GM19025 (cell line): ENCODE measurements at regions not wholly inside any gene's neighbourhood (a gene's known extent, or its start where the extent isn't known, plus 50 kb on each side); places are given as distances from the start of the nearest gene placed in this dataset.

ENCODE experiments used
- ATAC-seq: cut with Tn5 transposase; IDR thresholded peaks from one replicate; pipeline ENCODE4 v1.9.1; 2021; ENCODE audit warnings: mild to moderate bottlenecking, low read depth, moderate library complexity; ENCODE audit not compliant: unreplicated experiment

DNA sequence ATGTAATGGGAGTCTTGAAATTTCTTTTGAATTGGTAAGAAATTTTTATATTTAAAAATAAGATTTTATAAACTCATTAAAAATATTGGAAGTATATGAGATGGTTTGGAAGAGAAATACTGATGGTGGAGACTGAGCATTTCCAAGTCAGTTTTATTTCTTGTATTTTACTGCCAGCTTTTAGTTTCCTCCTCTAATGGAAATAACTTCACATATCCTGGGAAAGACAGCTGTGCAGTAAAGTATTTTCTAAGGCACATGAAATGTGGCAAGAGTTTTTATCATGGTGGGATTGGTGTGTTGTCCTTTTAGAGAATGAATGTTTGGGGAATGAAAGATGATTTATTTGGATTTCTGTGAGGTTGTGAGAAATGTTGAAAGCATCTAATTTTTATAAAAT lies 346.9 kb upstream of the RGS6 start:
- no peak for ATAC-seq

DNA sequence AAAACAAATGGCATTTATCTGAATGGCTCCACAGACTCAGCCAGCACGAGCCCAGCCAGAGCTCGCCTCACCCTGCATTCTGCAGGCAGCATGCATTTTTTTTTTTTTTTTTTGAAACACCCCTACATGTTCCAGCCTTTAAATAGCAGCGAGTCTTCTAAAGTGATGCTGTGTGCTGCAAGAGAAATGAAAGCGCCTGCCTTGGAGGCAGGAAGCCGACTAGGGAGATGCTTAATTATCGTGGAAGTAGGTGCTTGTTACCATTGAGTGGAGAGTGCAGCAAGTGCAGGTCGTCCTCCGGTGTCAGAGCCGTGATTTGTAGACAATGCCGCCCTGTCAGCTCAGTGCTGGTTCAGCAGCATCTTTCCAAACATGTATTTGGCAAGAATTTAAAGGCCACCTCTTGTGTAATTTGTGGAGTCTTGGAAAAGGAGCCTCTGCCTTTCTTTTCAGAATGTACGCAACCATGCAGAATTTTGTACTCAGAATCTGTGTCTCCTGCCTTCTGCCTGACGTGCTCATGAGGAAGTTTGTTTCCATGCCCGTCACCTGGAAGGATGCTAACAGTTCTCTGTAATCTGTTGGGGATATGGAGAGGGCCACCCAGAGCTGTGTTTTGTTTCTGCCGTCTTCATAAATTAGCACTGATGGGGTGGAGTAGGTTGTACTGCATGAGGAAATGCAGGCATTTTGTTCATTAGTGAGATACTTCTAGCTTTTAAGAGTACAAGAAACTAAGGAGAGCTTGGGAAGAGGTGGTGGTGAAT lies 345.9 kb upstream of the RGS6 start:
- no peak for ATAC-seq

DNA sequence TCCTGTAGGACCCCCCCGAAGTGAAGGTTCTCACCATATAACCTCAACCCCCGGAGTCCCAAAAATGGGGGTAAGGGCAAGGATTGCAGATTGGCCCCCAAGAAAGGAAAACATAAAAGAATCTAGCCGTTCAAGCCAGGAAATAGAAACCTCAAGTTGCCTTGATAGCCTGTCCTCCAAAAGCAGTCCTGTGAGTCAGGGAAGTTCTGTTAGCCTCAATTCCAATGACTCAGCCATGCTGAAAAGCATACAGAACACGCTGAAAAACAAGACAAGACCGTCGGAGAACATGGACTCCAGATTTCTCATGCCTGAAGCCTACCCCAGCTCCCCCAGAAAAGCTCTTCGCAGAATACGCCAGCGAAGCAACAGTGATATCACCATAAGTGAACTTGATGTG lies 344.2 kb upstream of the RGS6 start:
- ATAC-seq: no peak

DNA sequence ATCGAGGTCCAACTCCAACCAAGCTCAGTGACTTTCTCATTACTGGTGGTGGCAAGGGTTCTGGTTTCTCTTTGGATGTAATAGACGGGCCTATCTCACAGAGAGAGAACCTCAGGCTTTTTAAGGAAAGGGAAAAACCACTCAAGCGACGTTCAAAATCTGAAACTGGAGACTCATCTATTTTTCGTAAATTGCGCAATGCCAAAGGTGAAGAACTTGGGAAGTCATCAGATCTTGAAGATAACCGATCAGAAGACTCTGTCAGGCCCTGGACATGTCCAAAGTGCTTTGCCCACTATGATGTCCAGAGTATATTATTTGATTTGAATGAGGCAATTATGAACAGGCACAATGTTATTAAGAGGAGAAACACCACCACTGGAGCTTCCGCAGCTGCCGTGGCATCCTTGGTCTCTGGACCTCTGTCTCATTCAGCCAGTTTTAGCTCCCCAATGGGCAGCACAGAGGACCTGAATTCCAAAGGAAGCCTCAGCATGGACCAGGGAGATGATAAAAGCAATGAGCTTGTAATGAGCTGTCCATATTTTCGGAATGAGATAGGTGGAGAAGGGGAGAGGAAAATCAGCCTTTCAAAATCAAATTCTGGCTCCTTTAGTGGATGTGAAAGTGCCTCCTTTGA lies 343.5 kb upstream of the RGS6 start:
- no peak for ATAC-seq

DNA sequence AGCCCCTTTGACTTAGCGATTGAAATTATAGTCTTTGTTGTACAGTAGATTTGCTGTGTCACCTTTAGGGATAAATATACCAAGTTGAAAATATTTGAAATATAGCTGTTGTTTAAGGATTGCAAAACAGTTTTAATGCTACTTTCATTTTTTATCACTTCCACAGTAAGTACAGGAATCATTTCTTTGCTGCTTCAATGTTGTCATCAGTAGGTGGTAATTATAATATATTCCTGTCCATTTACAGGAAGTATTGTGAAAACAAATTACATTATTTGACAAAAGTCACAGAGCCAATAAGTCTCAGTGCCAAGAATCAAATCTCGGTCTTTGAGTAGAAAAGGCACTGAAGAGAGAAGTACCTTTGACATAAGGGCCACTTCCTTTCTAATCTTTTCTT lies 342.6 kb upstream of the RGS6 start:
- no peak for ATAC-seq

DNA sequence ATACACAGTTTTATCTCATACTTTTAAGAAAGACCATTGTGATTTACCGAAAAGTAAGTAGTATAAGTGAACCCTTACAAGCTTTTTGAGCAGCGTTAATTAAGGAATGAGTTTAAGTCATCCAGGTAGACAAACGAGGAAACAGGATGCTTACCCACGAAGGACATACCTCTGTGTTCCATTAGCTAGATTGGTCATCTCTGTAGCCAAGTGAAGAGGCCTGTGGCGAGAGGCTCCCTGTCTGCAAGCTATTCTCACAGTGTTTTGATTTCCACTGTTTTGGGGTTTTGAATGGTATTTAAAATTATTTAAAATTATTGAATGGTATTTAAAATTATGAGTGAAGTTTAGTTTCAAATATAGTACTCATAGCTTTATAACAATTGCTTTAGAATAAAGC lies 342.1 kb upstream of the RGS6 start:
- no peak for ATAC-seq

DNA sequence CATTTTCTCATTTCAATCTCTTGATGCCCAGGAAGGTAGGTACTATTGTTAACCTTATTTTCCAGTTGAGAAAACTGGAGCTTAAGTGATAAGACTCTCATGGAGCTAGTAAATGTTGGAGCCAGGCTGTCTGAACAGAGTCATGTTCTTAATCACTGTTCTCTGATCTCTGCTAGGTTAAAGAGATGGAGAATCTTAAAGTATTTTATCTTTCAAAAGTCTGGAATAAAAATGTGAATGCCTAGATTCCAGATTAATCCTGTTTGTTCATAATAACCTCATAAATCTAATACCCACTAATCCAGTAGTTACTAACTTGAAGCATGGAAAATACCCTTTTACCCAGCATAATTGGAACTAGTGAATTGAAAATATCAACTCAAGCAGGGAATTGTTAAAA lies 341.0 kb upstream of the RGS6 start:
- no peak for ATAC-seq

DNA sequence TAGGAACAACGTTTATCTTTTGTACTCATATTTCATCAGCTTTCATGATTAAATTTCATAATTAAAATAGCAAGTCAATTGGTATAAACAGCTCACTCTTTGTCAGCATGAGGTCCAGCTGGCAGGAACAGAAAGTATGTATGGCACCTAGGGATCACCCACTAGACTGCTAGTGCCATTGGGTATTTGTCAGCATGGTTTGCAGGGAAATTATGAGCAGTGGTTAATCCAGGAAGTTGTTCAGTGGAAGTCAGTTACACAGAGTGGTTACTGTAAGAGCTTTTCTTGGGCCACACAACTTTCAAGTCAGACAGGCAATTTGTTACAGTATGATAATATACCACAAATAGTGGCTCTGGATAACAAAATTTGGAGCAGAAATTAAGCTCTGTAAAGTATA lies 340.3 kb upstream of the RGS6 start:
- no peak for ATAC-seq

DNA sequence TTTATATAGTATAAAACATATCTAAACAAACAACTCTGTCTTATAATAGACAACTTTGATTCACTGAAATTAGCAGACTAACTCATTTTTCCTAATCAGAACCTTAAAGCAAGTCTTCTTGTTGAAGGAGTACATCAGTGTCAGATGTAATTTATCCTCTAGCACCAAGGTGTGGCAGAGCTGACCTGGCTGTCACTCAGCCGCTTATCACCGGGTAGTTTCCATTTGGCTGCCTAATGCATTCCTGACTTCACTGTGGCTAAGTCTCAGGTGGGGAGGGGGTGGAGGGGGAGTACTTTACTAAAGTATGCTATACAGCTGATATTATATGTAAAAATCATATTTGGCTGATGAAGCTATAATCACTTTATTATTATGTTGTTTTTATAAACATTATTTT lies 339.9 kb upstream of the RGS6 start:
- ATAC-seq: no peak

DNA sequence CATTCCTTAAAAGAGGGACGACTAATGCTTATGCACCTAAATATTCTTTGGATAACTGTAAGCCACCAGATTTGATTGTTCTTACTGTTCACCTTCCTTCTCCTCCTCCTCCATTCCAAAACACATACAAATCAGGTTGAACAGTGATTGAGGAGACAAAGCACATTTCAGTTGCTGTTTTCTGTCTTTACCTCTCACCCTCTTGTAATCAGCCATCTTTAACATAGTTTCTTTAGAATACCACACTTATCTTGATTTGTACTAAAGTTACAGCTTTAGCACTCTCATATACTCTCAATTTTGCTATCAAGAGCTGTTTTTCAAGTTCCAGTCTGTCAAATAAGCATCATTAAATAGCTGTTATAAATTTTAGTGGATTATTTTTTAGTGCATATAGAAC lies 338.3 kb upstream of the RGS6 start:
- no peak for ATAC-seq

DNA sequence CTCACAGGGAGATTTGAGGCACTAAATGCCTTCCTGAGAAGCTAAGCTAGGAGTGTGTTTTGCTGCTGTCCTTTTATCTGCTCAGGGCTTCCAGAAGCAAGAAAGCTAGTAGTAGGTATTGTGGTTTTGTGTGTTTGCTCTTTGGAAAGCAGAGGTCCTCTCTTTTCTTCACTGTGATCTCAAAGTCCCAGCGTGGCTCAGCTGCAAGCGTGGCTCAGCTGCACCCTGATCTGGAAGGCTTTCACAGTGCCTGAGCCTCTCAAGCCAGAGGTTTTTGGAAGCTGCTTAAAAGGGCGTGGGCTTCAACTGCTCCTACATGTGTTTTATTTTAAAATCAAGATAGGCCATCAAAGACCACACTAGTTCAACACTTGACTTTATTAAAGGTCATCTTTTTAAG lies 337.4 kb upstream of the RGS6 start:
- ATAC-seq: no peak

DNA sequence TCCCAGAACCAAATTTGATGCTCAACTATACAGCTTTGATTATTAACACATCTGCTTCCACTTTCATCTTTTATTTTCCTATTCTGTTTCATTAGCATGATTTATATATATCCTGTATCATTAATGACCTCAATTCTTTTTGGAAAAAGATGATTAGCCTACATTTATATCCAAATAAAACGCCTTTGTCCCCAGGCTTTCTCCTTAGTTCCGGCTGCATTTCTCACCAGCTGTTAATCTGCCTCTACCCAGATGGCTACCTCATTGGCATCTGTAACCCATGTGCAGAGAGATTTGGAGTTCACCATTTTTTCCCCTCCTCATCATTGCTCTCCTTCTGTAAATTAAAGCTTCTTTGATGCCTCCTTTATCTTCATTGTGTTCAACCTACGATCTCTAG lies 336.8 kb upstream of the RGS6 start:
- ATAC-seq: no peak

DNA sequence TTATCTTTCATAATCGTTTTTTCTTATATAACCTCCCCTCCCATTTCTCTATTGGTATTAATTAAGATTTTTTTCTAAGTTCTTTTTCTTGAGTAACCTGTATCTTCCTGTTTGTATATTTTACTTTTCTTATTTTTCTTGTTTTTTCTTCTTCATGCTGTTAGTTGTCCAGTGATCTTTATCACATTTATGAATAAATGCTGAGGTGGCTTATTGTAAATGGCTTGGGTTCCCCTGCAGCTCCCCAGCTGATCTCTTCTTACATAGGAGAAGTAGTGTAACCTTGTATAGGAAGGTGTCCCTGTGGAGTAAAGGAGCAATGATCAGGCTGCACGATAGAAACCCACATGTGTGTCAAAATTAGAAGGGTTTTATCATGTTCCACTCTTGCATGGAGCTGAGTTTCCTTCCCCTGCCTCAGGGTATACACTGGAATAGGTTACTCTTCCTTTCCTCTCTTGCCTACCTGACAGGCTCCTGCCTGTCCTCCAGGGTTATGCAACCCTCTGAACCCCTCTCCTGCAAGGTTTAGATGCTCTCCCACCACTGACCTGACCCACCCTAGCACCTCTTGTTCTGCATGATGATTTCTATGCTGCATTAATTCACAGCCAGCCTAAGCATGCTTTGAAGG lies 334.8 kb upstream of the RGS6 start:
- ATAC-seq: no peak

DNA sequence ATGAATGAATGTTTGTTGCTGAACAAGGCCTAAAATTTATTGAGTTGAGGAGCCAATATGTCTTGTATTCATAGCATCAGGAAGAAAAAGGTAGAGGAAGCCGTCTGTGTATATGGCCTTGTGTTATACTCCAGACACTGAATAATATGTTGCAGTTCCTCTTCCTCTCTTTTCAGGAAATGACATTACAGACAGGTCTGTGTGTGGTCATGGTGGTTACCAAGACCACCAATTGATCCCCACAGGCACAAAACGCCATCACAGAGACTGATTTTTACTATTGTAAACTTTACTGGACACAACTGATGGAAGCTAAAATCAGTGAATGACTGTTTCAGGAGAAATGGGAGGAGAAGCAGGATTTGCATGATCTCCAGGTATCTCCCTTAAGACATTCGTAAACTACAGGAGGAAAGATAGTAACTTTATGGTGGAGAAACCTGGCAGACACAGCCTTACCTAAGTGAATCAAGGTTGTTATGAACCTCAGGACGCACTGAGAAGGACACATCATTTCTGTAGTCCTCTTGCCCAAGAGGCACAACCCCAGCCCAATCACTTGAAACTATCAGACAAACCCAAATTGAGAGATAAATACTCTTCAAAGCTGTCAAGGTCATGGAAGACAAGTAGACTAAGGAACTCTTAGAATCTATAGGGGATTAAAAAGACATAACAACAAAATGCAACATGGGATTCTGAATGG lies 334.1 kb upstream of the RGS6 start:
- no peak for ATAC-seq

DNA sequence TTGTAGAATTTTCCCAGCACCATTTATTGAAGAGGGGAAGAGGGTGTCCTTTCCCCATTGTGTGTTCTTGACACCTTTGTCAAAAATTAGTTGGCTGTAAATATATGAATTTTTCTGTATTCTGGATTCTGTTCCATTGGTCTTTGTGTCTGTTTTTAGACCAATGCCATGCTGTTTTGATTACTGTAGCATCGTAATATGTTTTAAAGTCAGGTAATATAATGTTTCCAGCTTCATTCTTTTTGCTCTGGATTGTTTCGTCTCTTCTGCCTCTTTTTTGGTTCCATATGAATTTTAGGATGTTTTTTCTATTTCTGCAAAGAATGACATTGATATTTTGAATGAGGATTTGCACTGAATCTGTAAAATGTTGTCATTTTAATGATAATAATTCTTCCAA lies 331.9 kb upstream of the RGS6 start:
- ATAC-seq: no peak

DNA sequence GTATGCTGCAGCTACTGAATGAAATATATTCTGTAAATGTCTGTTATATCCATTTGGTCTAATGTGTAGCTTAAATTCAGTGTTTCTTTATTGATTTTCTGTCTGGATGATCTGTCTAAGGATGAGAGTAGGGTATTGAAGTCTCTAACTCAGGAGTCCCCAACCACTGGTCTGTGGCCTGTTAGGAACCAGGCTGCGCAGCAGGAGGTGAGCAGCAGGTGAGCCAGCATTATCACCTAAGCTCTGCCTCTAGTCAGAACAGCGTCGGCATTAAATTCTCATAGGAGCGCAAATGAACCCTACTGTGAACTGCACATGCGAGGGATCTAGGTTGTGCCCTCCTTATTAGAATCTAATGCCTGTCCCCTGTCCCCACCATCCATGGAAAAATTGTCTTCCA lies 329.7 kb upstream of the RGS6 start:
- no peak for ATAC-seq

DNA sequence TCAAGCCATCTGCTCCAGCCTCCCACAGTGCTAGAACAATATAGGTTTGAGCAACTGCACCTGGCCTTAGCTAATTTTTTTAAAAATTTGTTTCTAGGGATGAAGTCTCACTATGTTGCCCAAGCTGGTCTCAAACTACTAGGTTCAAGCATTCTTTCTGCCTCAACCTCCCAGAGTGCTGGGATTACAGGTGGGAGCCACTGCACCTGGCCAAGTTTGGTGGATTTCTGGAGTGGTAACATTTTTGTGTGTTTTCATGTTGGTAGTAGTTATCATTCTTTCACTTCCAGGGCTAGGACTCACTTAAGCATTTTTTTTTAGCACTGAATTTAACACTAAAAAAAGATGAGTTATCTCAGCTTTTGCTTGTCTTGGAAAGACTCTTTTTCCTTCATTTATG lies 328.0 kb upstream of the RGS6 start:
- no peak for ATAC-seq

DNA sequence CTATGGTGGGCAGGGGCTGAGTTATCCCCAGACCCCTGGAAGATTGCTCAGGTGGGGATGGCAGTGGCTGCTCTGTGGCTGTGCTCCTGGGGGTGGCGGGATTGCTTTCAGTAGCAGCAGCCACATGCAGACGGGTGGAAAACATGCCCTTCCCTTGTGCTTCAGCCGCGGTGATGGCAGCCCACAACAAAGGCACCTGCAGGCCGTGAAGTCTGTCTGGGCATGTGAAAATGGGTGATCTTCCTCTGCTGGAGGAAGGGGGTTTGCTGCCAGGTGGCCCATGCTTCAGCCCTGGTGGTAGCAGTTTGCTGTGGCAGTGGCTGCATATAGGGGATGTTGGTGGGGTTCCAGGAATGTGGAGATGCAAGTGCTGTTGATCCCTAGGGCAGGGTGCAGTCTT lies 326.2 kb upstream of the RGS6 start:
- ATAC-seq: no peak

DNA sequence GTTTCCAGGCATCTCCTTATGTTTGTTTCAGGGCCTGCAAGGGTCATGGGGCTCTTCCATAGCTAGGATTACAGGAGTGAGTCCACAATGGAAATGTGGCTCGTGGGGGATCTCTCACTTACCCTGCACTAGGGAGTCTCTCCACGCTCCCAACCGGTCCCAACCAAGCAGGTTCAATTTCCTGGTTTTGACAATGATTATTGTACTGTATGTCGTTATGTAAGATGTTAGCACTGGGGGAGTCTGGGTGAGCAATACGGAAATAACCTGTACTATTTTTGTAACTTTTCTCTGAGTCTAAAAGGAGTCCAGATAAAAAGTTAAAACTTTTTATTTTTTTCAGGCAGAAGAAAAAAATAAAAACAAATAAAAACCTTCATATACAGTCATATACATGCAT lies 325.7 kb upstream of the RGS6 start:
- ATAC-seq: no peak

DNA sequence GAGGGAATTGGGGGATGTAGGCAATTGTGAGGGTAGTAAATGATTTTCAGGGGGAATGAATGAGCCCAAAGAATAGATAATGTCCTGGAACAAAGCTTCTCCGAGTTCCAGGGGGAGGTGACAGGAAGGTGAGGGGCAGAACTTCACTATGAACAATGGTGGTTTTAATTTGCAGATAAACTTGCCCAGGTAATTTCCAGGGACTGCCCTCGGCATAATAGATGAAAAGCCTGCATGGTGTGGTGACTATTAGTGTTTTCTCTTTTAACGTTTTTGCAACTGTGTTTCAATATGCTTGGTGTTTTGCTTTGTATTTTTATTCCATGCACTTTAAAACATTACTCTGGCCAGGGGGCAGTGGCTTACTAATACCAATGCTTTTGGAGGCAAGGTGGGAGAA lies 325.2 kb upstream of the RGS6 start:
- no peak for ATAC-seq

DNA sequence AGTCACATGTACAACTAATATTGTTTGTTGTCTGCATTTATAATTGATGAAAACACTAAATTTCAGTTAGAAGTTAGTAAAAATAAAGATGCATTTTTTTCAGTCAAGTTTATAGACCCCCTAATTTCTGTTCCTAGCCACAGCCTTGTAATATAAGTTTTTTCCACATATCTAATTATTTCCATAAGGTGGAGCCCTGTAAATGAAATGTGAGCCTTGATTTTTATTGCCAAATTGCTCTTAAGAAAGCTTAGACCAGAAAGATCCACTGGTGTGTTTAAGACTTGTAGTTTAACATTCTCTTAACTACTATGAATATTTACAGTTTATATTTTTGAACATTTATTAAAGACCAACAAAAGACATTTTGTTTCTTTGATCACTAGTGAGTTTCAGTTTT lies 322.1 kb upstream of the RGS6 start:
- ATAC-seq: no peak
